Progenitor cell of endocrine pancreas (in vitro differentiated cells): ENCODE measurements at regions not wholly inside any gene's neighbourhood (a gene's known extent, or its start where the extent isn't known, plus 50 kb on each side); places are given as distances from the start of the nearest gene placed in this dataset.

ENCODE experiments used
- DNase-seq: peaks from one replicate; pipeline ENCODE4 v3.0.0; 2021; ENCODE audit warnings: low spot score; ENCODE audit not compliant: unreplicated experiment
- H3K27ac Mint-ChIP-seq: 2 replicates; pipeline ENCODE4 v1.8.0; 2021; ENCODE audit warnings: mild to moderate bottlenecking, moderate library complexity, mixed read lengths
- H3K27me3 Mint-ChIP-seq: 2 replicates; pipeline ENCODE4 v1.8.0; 2021; ENCODE audit warnings: mixed read lengths
- H3K36me3 Mint-ChIP-seq: 2 replicates; pipeline ENCODE4 v1.8.0; 2022; ENCODE audit warnings: mixed read lengths; ENCODE audit not compliant: insufficient read depth
- H3K4me1 Mint-ChIP-seq: 2 replicates; pipeline ENCODE4 v1.8.0; 2021; ENCODE audit warnings: low read depth, mixed read lengths
- H3K4me3 Mint-ChIP-seq: 2 replicates; pipeline ENCODE4 v1.8.0; 2021; ENCODE audit warnings: low read depth, mild to moderate bottlenecking, moderate library complexity, mixed read lengths
- H3K9me3 Mint-ChIP-seq: 2 replicates; pipeline ENCODE4 v1.8.0; 2021; ENCODE audit warnings: low read depth, mixed read lengths
- CTCF ChIP-seq: fragments of 200-600 bp; sonication (generic); IDR thresholded peaks from one replicate; pipeline ENCODE4 v1.5.0; 2021; ENCODE audit warnings: antibody characterized with exemption, mild to moderate bottlenecking; ENCODE audit not compliant: unreplicated experiment

- TF ChIP-seq CTCF = no peak
- DNase-seq = no peak
- Mint-ChIP-seq H3K4me3 (no peak overlapping the region), H3K27ac (no peak overlapping the region), H3K36me3 (no peaks in the 10 kb centered on the region), H3K27me3 (peaks cover 9% of the 10 kb centered on the region), H3K9me3 (no peaks in the 10 kb centered on the region), H3K4me1 (peaks cover 25% of the 10 kb centered on the region)
Measured at GRCh38 chr13:44199627-44200207, 173.9 kb upstream of the SERP2 start.

- H3K9me3 Mint-ChIP-seq = peaks cover 10% of the 10 kb centered on the region
Measured at GRCh38 chr13:44206434-44206833, 167.2 kb upstream of the SERP2 start.

GRCh38 chr13:44207476-44207875 is 166.1 kb upstream of the SERP2 start:
- peaks cover 6% of the 10 kb centered on the region for H3K4me1 Mint-ChIP-seq
- TF ChIP-seq CTCF = no peak
- no peaks in the 10 kb centered on the region for H3K27me3 Mint-ChIP-seq
- H3K36me3 Mint-ChIP-seq = peaks cover 1% of the 10 kb centered on the region
- peaks cover 10% of the 10 kb centered on the region for H3K9me3 Mint-ChIP-seq
- no peak overlapping the region for H3K27ac Mint-ChIP-seq
- DNase-seq = no peak
- H3K4me3 Mint-ChIP-seq = no peak overlapping the region

More at GRCh38 chr13:44206434-44206833, 167.2 kb upstream of the SERP2 start:
- TF ChIP-seq CTCF = no peak
- H3K27ac Mint-ChIP-seq = no peak overlapping the region
- DNase-seq = no peak
- H3K4me3 Mint-ChIP-seq = no peak overlapping the region
- H3K27me3 Mint-ChIP-seq = no peaks in the 10 kb centered on the region
- peaks cover 1% of the 10 kb centered on the region for H3K36me3 Mint-ChIP-seq
- peaks cover 6% of the 10 kb centered on the region for H3K4me1 Mint-ChIP-seq

GRCh38 chr13:44210525-44210924 is 163.1 kb upstream of the SERP2 start:
- H3K36me3 Mint-ChIP-seq = peaks cover 1% of the 10 kb centered on the region
- peaks cover 6% of the 10 kb centered on the region for H3K4me1 Mint-ChIP-seq
- H3K4me3 Mint-ChIP-seq = no peak overlapping the region
- no peak overlapping the region for H3K27ac Mint-ChIP-seq
- H3K27me3 Mint-ChIP-seq = peaks cover 3% of the 10 kb centered on the region
- no peak for TF ChIP-seq CTCF
- peaks cover 10% of the 10 kb centered on the region for H3K9me3 Mint-ChIP-seq
- no peak for DNase-seq

- Mint-ChIP-seq H3K9me3 (peaks cover 5% of the 10 kb centered on the region), H3K4me1 (peaks cover 6% of the 10 kb centered on the region)
Measured at GRCh38 chr13:44211286-44211685, 162.3 kb upstream of the SERP2 start.

More at GRCh38 chr13:44211286-44211685, 162.3 kb upstream of the SERP2 start:
- no peak overlapping the region for H3K27ac Mint-ChIP-seq
- no peak for DNase-seq
- no peak for TF ChIP-seq CTCF
- H3K27me3 Mint-ChIP-seq = peaks cover 9% of the 10 kb centered on the region
- no peaks in the 10 kb centered on the region for H3K36me3 Mint-ChIP-seq
- H3K4me3 Mint-ChIP-seq = no peak overlapping the region
